TTC549 (cell line): ENCODE measurements at regions not wholly inside any gene's neighbourhood (a gene's known extent, or its start where the extent isn't known, plus 50 kb on each side); places are given as distances from the start of the nearest gene placed in this dataset.

Experiments
- FAIRE-seq: peaks from 2 replicates; lab custom pipeline; 2012; peaks lifted over from hg19 to GRCh38; lab: Jason Lieb, UNC

- FAIRE-seq: no peak
Measured at GRCh38 chr5:28117691-28118090, 1079.3 kb upstream of the CDH9 start.

GRCh38 chr5:28117273-28117672 lies 1078.9 kb upstream of the CDH9 start:
- FAIRE-seq: no peak

GRCh38 chr5:28110781-28111180 lies 1072.4 kb upstream of the CDH9 start:
- FAIRE-seq: no peak

GRCh38 chr5:28104080-28104479 lies 1065.7 kb upstream of the CDH9 start:
- no peak for FAIRE-seq

GRCh38 chr5:28084069-28084468 lies 1045.7 kb upstream of the CDH9 start:
- no peak for FAIRE-seq

GRCh38 chr5:28082610-28083009 lies 1044.2 kb upstream of the CDH9 start:
- FAIRE-seq: no peak

- FAIRE-seq: no peak
Measured at GRCh38 chr5:28077291-28078240, 1039.2 kb upstream of the CDH9 start.

GRCh38 chr5:28066856-28067255 lies 1028.5 kb upstream of the CDH9 start:
- FAIRE-seq: no peak

- no peak for FAIRE-seq
Measured at GRCh38 chr5:28065656-28066055, 1027.3 kb upstream of the CDH9 start.

- FAIRE-seq: no peak
Measured at GRCh38 chr5:28046596-28046995, 1008.2 kb upstream of the CDH9 start.

- no peak for FAIRE-seq
Measured at GRCh38 chr5:28027851-28028250, 989.5 kb upstream of the CDH9 start.

GRCh38 chr5:28017178-28017577 lies 978.8 kb upstream of the CDH9 start:
- no peak for FAIRE-seq

- no peak for FAIRE-seq
Measured at GRCh38 chr5:28014779-28015178, 976.4 kb upstream of the CDH9 start.

GRCh38 chr5:28012538-28012937 lies 974.2 kb upstream of the CDH9 start:
- FAIRE-seq: no peak

- no peak for FAIRE-seq
Measured at GRCh38 chr5:28009576-28009975, 971.2 kb upstream of the CDH9 start.

- no peak for FAIRE-seq
Measured at GRCh38 chr5:27996665-27997064, 958.3 kb upstream of the CDH9 start.

- FAIRE-seq: no peak
Measured at GRCh38 chr5:27995867-27996266, 957.5 kb upstream of the CDH9 start.

- FAIRE-seq: no peak
Measured at GRCh38 chr5:27978322-27978721, 939.9 kb upstream of the CDH9 start.

GRCh38 chr5:27969157-27969556 lies 930.8 kb upstream of the CDH9 start:
- FAIRE-seq: no peak

- FAIRE-seq: no peak
Measured at GRCh38 chr5:27963050-27963783, 924.8 kb upstream of the CDH9 start.

GRCh38 chr5:27962198-27962597 lies 923.8 kb upstream of the CDH9 start:
- no peak for FAIRE-seq

GRCh38 chr5:27947088-27947487 lies 908.7 kb upstream of the CDH9 start:
- FAIRE-seq: no peak

- FAIRE-seq: no peak
Measured at GRCh38 chr5:27944471-27944870, 906.1 kb upstream of the CDH9 start.

- no peak for FAIRE-seq
Measured at GRCh38 chr5:27938989-27939388, 900.6 kb upstream of the CDH9 start.
